ENCODE measurements at regions not wholly inside any gene's neighbourhood (a gene's known extent, or its start where the extent isn't known, plus 50 kb on each side); places are given as distances from the start of the nearest gene placed in this dataset.

DNA sequence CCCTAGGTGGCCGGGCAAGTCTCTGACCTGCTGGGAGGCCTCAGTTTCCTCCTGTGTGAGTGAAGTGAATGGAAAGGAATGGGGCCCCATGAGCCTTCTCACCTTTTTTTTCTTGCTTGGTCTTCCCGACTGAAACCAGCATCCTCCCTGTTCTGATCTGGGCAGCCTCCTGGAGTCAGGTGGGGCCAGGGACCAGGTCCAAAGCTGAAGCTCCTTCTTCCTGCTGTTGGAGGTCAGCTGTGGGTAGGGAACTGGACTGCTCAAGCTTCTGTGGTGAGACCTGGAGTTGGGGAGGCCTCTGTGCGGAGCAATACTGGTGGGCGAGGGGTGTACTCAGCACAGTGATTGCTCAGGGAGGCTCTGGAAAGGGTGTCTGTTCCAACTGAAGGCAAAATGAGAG lies 99.7 kb downstream of the PCSK1 start (continued):
- no peak for TF ChIP-seq CBX5 (IDR thresholded peaks at IDR 0.05; ENCODE audit: low read depth, low read length)
- TF ChIP-seq RFX5 (IDR thresholded peaks at IDR 0.05; ENCODE audit: borderline replicate concordance, low read depth, low read length): no peak

Measured in H1 (cell line).